GM12872 (cell line): ENCODE measurements at regions not wholly inside any gene's neighbourhood (a gene's known extent, or its start where the extent isn't known, plus 50 kb on each side); places are given as distances from the start of the nearest gene placed in this dataset.

Experiments
- CTCF ChIP-seq: IDR thresholded peaks from 3 replicates; pipeline ENCODE4 v1.5.1; 2011; ENCODE audit warnings: low read depth, mild to moderate bottlenecking, low read length, moderate library complexity; ENCODE audit not compliant: insufficient read depth

- TF ChIP-seq CTCF = no peak
Observed at GRCh38 chr5:82971901-82972300, 105.3 kb downstream of the TMEM167A start.

- TF ChIP-seq CTCF = no peak
Observed at GRCh38 chr5:82967072-82967471, 110.1 kb downstream of the TMEM167A start.

GRCh38 chr5:82959466-82959865 lies 117.7 kb downstream of the TMEM167A start:
- TF ChIP-seq CTCF = no peak

- TF ChIP-seq CTCF = no peak
Observed at GRCh38 chr5:82956600-82956999, 120.6 kb downstream of the TMEM167A start.

GRCh38 chr5:82952326-82952725 lies 124.9 kb downstream of the TMEM167A start:
- TF ChIP-seq CTCF = no peak

GRCh38 chr5:82942083-82942881 lies 134.9 kb downstream of the TMEM167A start:
- no peak for TF ChIP-seq CTCF

- no peak for TF ChIP-seq CTCF
Observed at GRCh38 chr5:82938901-82939725, 138.1 kb downstream of the TMEM167A start.
